ENCODE measurements at regions not wholly inside any gene's neighbourhood (a gene's known extent, or its start where the extent isn't known, plus 50 kb on each side); places are given as distances from the start of the nearest gene placed in this dataset.

- no peak overlapping the region for H2AK9ac ChIP-seq (replicated peaks; ENCODE audit: low read depth, low read length, poor library complexity)
- intact Hi-C loops (cut with micrococcal nuclease) = no loop called here
- H3K9me3 ChIP-seq (ENCODE audit: control insufficient read depth, insufficient read depth, low read length) = no peaks in the 10 kb centered on the region
- H4K91ac ChIP-seq (ENCODE audit: insufficient read depth, low read depth, low read length) = no peak overlapping the region
- no peaks in the 10 kb centered on the region for H4K20me1 ChIP-seq (ENCODE audit: insufficient read depth, low read length)
- no peak overlapping the region for H3K23ac ChIP-seq (ENCODE audit: low read depth, low read length)
- no peak overlapping the region for H2BK20ac ChIP-seq (ENCODE audit: low read depth, low read length)
- in situ Hi-C loops (cut with MboI; ENCODE audit: low sequenced_read_pairs) = no loop called here
- H3K4me1 ChIP-seq (ENCODE audit: control insufficient read depth, insufficient read depth, low read length) = no peaks in the 10 kb centered on the region
- no peak overlapping the region for H2AK5ac ChIP-seq (ENCODE audit: low read depth, low read length)
- no peak overlapping the region for H3K4ac ChIP-seq (ENCODE audit: low read depth, low read length)
- H2BK15ac ChIP-seq (ENCODE audit: low read depth, low read length) = no peak overlapping the region
- dilution Hi-C loops (cut with HindIII; ENCODE audit: low sequenced_read_pairs, unreplicated experiment) = no loop called here
- H3K4me2 ChIP-seq (ENCODE audit: low read depth, low read length) = no peak overlapping the region
- no peak overlapping the region for H2BK5ac ChIP-seq (ENCODE audit: low read depth, low read length, poor library complexity, severe bottlenecking)
- no peak overlapping the region for H3K56ac ChIP-seq (ENCODE audit: extremely low read depth, insufficient read depth, low read length)
- H3K9me1 ChIP-seq (ENCODE audit: insufficient read depth, low read length) = no peaks in the 10 kb centered on the region
- no peaks in the 10 kb centered on the region for H3K36me3 ChIP-seq (ENCODE audit: control insufficient read depth, insufficient read depth, low read length)
- BruUV-seq (replicated peaks) = no TSS peak
- no peak overlapping the region for H4K5ac ChIP-seq (ENCODE audit: low read depth, low read length)
- H3K4me3 ChIP-seq (ENCODE audit: insufficient read depth, low read depth, low read length) = no peak overlapping the region
- H4K8ac ChIP-seq (ENCODE audit: low read depth in 2 of 2, low read length in 2 of 2) = no peak overlapping the region
- no peaks in the 10 kb centered on the region for H3K27me3 ChIP-seq (ENCODE audit: control insufficient read depth, insufficient read depth, low read length)
- no peak overlapping the region for H3K27ac ChIP-seq (ENCODE audit: insufficient read depth, low read length)
- ATAC-seq (ENCODE audit: low read depth) (no peak), DNase-seq (no peak)
- no peak overlapping the region for H2AFZ ChIP-seq (replicated peaks; ENCODE audit: low read length, poor library complexity)
- H3K79me1 ChIP-seq (ENCODE audit: low read depth in 1 of 2, low read length in 2 of 2) = no peaks in the 10 kb centered on the region
- ChIA-PET CTCF (no interaction called here), POLR2A (ENCODE audit: unreplicated experiment) (no interaction called here)
- no peak for TF ChIP-seq NFE2L2 (IDR thresholded peaks at IDR 0.05; ENCODE audit: low read depth, low read length)
- TF ChIP-seq MXI1 (IDR thresholded peaks at IDR 0.05; ENCODE audit: borderline replicate concordance, low read depth, low read length) = no peak
- TF ChIP-seq POLR2A (IDR thresholded peaks at IDR 0.05; ENCODE audit: low read depth, low read length) = no peak
- TF ChIP-seq CTCF (conservative IDR thresholded peaks at IDR 0.05; ENCODE audit: low read depth, low read length) = no peak
- WGBS, 2 experiments (ENCODE audit: extremely low coverage in 2 of 2, insufficient read length in 1 of 2) = no CpG with 5 or more reads among the region's 1 CpG
- H2BK120ac ChIP-seq (ENCODE audit: low read depth, low read length) = no peak overlapping the region
- no peak overlapping the region for H3K9ac ChIP-seq (ENCODE audit: low read depth, low read length)
- no peak overlapping the region for H3K18ac ChIP-seq (ENCODE audit: low read depth, low read length)
- H3K14ac ChIP-seq (replicated peaks; ENCODE audit: low read depth, low read length) = no peak overlapping the region
Observed at GRCh38 chr7:136312592-136312991, 335.4 kb upstream of the MTPN start.
